ENCODE measurements at regions not wholly inside any gene's neighbourhood (a gene's known extent, or its start where the extent isn't known, plus 50 kb on each side); places are given as distances from the start of the nearest gene placed in this dataset.
"Not testable (repeated sequence)": the region's sequence is repeated elsewhere in the genome, so short reads cannot be mapped to it uniquely, and the experiment has no call there.

DNA sequence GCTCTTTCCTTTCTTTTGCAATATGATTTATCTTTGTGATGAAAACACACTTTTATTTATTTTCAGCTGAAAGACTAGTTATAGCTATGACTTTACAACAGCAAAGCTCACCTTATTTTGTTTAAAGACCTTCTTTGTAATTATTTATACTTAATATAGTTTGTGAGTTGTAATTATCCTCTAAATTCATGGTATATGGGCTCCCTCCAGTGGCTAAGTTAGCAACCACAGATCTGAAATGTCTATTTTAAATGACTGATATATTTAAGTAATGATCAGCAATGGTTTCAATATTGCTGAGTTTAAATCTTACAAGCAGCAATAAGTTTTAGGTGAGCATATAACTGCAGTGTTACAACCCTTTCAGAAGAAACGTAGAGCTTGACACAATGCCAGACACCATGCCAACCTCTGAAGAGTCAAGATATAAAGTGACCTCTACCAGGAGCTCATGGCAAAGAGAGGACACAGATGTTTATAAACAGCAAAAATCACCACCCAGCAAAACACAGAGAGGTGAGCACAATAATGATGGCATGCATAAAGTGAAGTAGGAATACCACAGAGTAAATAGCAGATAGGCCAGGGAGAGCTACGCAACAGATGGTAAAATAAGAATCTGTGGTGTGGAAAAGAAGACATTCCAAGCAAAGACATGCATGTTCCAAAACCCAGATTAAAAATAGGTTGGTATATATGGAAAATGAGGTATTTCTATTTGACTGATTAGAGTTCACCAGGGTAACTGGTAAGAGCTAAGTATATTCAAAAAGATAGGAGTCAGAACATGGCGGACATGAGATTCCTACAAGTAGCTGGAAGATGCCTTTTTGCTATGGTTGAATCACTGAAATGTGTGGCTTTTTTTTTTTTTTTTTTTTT, 143.7 kb upstream of the ZNF385D start:
- DNase-seq (ENCODE audit: low read depth in 2 of 3, low spot score in 1 of 3) = no peak

DNA sequence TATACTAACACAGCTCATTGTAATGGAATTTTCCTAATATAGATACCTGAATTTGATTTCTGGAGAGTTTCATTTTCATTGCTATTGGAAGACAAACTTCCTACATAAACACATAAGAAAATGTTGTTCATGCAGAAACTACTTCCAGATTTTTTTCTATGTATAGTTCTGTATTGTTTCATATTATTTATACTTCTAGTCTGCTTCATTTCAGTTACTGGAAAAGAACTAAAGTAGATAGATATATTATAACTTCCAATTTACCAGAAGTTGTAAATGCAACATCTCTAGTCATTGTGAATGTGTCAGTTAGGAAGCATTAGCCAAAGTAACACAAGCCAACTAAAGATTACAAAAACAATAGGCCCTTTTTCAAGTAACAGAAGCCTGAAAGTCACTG, 147.3 kb upstream of the ZNF385D start:
- DNase-seq (ENCODE audit: low read depth in 2 of 3, low spot score in 1 of 3) = no peak

DNA sequence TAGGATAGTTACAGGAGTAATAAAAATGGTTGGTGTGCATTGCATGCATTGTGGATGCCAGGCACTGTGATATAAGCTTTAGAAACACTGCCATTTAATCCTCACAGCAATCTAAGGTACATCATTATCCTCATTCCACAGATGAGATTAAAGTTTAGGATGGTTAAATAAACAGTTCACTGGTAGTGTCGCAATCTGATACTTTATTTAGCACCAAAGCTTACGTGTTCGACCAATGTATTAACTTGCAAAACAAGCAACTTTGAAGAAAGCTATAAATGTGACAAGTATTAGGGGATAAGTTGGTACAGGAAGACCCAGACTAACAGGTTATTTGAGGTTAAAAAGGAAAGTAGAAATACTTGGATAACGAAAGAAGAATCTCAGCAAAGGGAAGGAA, 150.5 kb upstream of the ZNF385D start:
- no peak for DNase-seq (ENCODE audit: low read depth in 2 of 3, low spot score in 1 of 3)

DNA sequence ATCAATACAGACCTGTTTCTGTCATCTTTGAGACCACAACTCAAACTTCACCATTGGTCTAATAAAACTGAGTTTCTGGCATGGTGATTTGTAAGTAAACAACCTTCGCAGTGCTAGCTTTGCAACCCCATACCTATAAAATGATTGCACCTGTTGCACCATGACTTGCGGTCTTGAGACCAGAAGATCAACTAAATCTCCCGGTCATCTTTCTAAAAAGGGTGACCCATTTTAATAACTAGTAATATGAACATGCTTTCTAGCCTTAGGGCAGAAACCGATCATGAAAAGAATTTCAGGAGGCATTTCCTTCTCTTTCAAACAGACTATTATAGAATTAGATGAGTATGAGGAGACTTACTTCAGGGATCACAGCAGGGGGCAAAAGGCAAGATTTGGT, 151.9 kb upstream of the ZNF385D start:
- DNase-seq (ENCODE audit: low read depth in 2 of 3, low spot score in 1 of 3) = no peak

DNA sequence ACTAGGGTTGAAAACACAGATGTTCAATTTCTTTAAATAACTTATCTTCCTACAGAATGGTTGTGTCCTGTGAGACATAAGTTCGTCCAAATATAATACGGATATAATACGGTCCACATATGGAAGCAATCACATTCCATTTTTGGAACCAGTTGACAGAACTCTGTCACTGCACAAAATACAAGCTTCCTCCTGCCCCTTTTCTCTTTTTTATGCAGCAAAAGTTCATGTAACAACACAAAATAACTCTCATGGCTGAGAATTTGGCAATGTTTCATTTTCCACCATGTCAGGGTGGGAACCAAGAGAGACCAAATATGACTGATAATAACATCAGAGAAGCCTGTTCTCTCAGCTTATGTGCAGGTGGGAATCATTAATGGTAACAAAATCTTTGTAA, 158.1 kb upstream of the ZNF385D start:
- no peak for DNase-seq (ENCODE audit: low read depth in 2 of 3, low spot score in 1 of 3)

DNA sequence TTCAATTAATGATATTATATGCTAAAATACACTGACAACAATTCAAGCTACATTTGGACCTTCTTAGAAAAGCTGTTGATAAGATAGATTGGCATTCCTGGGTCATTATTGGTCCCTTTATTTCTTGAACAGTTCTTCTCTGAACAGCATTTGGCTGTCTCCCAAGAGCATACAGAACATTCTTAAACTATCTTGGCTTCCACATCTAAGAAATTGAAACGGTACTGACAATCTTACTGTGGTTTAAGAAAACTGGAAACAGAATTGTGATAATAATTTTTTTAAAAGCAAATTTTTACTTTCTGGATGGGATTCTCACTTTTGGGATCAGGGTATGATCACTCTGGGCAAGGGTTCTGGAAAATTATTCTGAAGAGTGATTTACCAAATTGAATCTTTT, 161.7 kb upstream of the ZNF385D start:
- no peak for DNase-seq (ENCODE audit: low read depth in 2 of 3, low spot score in 1 of 3)

DNA sequence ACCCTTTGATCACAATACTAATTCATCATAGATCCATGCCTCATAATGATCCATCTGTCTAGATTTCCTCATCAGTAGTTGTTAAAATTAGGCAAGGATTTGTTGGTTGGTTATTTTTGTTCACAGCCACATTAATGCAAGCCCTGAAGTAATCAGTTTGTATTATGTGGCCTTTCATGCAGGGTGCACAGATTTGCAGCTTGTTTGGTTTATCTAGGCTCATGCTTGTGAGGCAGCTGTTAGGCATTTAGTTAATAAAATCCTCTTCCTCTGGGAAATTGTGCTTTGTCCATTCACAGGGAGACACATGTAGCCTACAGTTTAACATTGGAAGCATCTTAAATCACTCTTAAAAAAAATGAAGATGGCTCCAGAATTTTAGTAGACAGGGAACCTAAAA, 162.8 kb upstream of the ZNF385D start:
- DNase-seq (ENCODE audit: low read depth in 2 of 3, low spot score in 1 of 3) = no peak

DNA sequence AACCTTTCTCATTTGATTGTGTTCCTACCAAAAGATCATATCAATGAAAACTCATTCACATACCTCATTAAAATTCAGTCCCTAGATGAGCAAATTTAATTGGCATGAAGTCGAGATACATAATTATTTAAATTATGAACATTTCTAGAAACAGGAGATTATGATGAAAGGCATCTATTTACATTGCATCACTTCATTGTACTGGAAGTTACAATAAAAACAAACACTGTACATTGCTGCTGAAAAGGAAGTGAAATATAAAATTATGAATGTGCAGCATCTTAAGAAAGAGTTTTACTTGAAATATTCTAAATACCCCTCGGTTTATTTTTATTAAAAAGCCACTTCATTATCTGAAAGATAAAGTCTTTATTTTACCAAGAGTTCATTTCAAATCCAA, 163.4 kb upstream of the ZNF385D start:
- no peak for DNase-seq (ENCODE audit: low read depth in 2 of 3, low spot score in 1 of 3)

DNA sequence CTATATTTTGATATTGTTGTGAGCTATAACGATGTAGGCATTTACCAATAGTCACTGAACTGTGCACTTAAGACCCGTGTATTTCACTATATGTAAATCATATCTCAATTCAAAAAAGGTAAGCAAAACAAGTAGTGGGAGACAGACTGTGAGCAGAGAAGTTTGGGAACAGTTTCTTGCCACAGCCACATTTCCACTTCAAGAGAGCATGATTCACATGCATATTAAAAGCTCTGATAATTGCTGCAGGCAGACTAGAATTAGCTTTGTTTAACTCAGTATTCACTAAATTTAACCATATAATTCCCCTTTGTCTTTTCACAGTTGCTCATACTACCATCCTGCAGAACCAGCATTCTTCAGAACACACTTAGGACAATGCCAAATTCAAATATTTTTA, 168.4 kb upstream of the ZNF385D start:
- DNase-seq (ENCODE audit: low read depth in 2 of 3, low spot score in 1 of 3) = no peak

DNA sequence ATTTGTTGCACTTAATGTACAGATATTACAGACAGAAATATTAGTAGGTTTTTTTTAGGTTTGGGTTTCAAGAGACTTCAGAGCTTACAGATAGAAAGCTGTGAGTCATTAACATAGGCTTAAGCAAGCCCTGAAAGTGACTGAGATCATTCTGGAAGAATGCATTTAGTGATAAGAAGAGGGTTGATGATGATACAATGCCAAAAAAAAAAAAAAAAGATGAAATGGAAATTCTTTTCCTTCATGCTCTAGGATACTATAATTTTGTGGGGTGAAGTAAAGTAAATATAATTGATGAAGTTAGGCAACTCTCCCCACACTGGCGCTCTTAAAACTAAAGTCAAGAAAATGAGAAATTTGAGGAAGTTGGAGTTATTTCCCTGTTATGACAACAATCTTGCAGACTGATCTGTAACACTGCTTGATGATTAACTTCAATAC, 169.4 kb upstream of the ZNF385D start:
- DNase-seq (ENCODE audit: low read depth in 2 of 3, low spot score in 1 of 3) = no peak

DNA sequence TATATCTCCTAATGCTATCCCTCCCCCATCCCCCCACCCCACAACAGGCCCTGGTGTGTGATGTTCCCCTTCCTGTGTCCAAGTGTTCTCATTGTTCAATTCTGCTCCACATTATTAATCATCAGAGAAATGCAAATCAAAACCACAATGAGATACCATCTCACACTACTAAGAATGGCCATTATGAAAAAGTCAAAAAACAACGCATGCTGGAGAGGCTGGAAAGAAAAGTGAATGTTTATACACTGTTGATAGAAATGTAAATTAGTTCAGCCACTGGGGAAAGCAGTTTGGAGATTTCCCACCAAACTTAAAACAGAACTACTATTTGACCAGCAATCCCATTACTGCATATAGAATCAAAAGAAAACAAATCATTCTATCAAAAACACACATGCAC, 172.1 kb upstream of the ZNF385D start:
- not testable (repeated sequence) for DNase-seq (ENCODE audit: low read depth in 2 of 3, low spot score in 1 of 3)

DNA sequence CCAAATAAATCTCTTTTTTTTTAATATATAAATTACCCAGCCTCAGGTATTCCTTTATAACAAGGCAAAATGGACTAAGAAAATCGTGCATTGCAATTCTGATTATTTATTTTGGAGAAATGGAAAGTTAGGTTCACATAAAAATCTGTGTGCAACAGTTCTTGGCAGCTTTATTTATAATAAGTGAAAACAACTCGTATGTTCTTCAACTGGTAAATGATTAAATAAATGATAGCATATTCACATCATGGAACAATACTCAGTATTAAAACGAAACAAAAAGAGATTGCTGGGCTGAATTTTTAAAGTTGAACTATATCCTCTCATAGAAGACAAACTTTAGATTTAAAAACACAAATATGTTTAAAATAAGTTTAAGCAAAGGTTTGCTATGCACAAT, 176.3 kb upstream of the ZNF385D start:
- DNase-seq (ENCODE audit: low read depth in 2 of 3, low spot score in 1 of 3) = no peak

DNA sequence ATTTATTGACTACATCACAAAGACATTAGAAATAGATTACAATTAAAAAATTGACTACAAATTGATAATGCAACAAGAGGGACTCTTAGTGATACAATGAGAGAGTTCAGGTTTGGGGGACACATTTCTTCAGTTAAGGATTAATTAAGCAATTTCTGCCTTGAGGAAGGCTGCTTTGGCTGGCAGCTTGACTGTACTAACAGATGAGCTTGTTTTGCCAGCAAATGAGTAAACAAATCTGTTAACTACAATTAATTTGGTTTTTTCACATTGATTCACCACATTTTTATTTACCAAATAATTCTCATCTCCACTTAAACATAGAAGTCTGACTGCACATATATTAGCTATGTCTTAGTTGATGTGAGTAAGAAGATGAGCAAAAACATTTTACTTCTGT, 183.6 kb upstream of the ZNF385D start:
- DNase-seq (ENCODE audit: low read depth in 2 of 3, low spot score in 1 of 3) = no peak

DNA sequence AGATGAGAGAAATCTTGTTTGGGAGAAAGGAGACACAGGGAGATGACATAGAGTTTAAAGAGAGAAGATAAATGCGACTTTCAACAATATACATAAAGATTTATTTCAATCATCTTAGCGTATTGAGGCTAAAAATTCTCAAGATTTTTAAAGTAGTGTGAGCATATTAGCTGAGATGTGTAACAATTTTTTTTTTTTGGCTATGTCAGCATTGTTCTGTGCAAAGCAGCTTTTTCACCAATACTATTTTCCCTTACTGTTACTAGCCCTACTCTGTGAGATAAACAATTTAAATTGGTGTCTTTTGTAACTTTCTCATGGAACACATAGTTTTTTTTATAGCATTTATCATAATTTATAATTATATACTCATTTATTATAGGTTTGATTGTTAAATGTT, 185.2 kb upstream of the ZNF385D start:
- no peak for DNase-seq (ENCODE audit: low read depth in 2 of 3, low spot score in 1 of 3)

DNA sequence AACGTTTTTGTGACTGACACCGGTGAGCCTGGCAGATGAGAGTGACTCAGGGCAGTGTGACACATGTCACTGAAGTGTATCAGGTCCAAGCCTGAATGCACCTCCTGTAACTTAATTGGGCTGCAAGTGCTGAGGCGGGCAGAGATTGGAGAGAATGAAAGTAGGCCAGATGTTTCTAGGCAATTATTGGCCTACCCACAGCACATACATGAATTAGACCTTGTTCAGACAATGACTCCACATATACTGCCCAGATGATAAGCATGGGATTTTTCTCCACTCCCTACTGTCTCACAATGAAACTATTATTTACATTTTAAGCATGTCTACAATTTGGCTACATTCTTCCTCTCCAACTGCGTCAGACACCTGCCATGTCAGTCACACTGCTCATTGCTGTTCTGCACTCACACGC, 187.3 kb upstream of the ZNF385D start:
- DNase-seq (ENCODE audit: low read depth in 2 of 3, low spot score in 1 of 3) = no peak

DNA sequence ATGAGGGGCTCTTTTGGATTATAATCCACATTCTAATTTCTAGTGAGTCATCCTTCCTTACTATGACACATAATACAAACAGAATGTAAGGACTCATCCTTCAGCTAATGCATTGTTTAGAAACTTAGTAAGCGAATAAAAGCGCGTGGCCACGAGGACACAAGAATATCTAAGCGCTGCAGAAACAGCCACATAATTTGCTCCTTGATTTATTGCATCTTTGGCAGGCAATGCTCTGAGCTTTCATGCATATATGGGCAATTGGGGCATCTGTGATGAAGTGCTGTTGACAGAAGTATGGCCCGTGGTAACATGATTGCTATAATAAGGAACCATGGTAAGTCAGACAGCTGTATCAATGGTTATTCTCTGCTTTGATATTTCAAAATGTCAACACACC, 191.3 kb upstream of the ZNF385D start:
- DNase-seq (ENCODE audit: low read depth in 2 of 3, low spot score in 1 of 3) = no peak

DNA sequence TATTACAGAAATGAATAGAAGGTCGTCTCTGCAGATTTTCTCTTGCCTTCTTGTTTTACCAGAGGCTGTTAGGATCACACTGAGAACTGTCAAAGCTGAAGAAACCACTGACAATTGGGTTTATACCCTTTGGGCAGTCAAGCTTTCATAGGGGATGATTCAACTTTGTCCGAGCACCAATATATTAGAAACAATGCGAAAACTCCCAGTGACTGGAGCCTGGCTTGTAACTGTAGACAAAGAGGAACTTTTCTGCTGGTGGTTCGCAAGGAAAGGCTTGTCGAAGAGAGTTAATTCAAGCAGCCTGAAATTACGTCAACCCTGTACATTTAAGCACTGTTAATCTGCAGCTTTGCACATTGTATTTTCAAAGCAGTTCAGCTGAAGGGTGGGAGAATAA, 193.2 kb upstream of the ZNF385D start:
- DNase-seq (ENCODE audit: low read depth in 2 of 3, low spot score in 1 of 3) = no peak

DNA sequence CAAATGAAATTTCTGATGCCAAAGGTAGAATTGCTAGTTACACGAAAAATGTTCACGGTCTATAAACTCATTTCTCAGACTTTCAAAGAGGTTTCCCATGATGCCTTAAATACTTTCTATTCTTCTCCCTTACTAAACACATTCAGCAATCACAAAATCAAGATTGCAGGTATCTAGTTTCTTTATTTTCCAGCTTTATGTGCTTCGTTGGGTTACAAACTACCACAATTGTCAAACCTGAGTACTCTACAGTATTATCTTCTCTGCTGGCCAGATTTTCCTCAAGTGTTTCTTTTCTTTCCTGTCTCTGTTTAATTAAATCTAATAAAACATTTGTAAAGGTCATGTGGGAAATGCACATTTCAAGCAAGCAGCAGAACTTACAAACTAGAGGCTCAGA, 201.8 kb upstream of the ZNF385D start:
- DNase-seq (ENCODE audit: low read depth in 2 of 3, low spot score in 1 of 3) = no peak

DNA sequence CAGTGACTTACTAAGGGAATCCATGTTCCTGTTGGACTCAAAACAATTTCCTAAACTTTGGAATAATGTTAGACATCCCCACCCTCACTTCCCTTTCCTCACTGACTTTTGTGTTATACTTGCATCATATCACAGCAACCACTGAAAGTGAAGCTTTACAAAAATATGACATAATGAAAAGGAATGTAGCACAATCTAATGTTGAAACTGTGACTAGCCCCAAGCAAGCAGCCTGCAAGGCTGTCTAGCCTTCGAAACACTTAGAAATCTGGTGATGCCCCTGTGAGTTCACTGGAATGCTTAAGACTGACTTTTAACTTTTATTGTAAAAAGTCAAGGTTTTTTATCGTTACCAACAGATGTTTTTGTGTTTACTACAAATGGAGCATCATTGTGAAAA, 203.7 kb upstream of the ZNF385D start:
- no peak for DNase-seq (ENCODE audit: low read depth in 2 of 3, low spot score in 1 of 3)

DNA sequence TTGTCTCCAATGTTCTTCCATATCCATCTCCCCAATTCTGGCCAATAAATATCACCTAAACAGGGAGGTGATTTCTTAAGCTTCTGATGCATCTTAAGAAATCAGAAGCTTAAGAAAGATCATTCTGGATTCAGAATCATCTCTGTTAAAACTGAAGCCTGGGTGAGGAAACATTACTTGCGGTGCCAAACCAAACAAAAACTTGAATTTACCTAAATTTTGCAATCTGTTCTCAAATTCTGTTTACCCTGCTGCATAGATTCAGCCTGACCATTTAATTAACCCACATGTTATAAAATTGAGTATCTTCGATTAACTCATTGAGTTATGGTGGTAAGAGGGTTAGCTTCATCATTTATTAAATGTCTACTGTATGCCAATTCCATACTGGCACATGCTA, 204.4 kb upstream of the ZNF385D start:
- no peak for DNase-seq (ENCODE audit: low read depth in 2 of 3, low spot score in 1 of 3)

DNA sequence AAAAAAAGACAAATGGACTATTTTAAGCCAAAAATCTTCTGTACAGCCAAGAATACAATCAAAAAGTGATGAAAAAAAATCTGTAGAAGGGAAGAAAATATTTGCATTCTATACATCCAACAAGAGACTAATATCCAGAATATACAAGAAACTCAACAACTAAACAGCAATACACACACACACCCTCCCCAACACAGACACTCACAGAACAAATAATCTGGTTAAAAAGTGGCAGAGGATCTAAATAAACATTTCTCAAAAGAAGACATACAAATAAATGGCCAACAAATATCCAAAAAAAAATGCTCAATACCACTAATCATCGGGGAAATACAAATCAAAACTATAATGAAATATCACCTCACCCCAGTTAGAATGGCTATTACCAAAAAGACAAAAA, 209.0 kb upstream of the ZNF385D start:
- DNase-seq (ENCODE audit: low read depth in 2 of 3, low spot score in 1 of 3) = no peak

DNA sequence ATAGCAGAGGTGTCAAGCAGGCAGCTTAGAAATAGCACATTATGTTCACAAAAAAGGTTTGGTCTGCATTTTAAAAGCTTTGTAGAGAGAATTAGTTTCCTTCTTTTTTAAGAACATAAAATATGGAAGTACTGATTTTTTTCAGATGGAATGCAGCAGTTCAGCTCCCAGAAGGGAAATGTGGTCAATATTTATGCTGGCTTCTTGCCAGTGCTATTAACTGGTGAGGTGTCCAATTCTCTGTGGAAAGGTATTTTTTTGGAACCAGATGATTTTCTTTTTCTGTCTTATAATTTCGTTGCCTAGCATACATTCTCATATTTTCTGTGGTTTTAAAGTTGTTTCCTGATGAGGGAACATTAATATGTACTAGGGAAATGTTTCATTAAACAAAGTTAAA, 211.4 kb upstream of the ZNF385D start:
- DNase-seq (ENCODE audit: low read depth in 2 of 3, low spot score in 1 of 3) = no peak

DNA sequence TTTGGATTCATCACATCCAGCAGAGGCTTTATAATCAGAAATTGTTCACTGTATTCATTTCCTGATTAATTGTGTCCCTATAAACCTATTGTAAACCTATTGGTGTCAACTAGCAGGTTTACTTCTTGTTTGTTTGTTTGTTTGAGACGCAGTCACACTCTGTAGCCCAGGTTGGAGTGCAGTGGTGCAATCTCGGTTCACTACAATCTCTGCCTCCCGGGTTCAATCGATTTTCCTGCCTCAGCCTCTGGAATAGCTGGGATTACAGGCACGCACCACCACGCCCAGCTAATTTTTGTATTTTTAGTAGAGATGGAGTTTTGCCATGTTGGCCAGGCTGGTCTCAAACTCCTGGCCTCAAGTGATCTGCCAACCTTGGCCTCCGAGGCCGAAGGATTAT, 215.4 kb upstream of the ZNF385D start:
- DNase-seq (ENCODE audit: low read depth in 2 of 3, low spot score in 1 of 3) = not testable (repeated sequence)

Data from stimulated activated CD4-positive, alpha-beta T cell treated with anti-CD3 and anti-CD28 coated beads, Interleukin-12 subunit alpha, Interleukin-12 subunit beta, amount 100 ng/mL, for 48 hours (primary cell).